NCI-H2171 (cell line): ENCODE measurements at regions not wholly inside any gene's neighbourhood (a gene's known extent, or its start where the extent isn't known, plus 50 kb on each side); places are given as distances from the start of the nearest gene placed in this dataset.
"Not testable (repeated sequence)": the region's sequence is repeated elsewhere in the genome, so short reads cannot be mapped to it uniquely, and the experiment has no call there.

ENCODE experiments used
- DNase-seq: peaks from one replicate; lab custom pipeline; 2025; lab: John Stamatoyannopoulos, UW

DNA sequence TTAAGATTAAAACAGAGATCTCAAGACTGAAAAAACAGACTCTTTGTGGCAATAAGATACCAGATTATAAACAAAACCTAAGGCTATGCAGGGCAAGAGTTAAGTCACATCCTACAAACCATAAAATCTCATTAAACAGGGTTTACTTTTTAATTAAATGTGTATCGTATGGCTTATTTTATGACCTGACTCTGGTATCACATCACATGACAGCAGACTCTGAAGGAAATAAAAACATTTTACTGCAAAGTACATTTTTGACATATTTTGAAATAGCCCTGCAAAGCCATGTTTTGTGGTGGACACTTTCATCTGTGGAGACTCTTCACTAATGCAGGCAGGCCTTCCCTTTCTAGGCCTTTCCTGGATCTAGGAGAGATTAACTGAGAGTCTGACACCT lies 327.6 kb upstream of the CLEC14A start:
- no peak for DNase-seq

DNA sequence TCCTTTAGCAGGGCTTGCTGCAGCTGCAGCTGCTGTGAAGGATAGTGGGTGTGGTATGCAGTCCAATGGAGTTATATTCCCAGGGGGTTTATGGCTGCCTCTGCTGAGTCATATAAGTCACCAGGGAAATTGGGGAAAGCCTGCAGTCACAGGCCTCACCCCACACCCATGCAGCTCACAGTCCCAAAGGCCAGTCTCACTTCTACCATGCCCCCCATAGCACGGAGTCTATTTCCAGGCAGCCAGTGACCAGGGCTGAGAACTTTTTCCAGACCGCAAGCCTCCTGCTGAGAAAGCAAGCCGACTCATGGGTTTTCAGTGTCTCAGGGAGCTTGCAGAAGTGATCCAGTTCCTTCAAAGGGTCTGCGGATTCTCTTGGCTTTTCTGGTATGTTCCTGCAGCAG lies 322.4 kb upstream of the CLEC14A start:
- DNase-seq = no peak

DNA sequence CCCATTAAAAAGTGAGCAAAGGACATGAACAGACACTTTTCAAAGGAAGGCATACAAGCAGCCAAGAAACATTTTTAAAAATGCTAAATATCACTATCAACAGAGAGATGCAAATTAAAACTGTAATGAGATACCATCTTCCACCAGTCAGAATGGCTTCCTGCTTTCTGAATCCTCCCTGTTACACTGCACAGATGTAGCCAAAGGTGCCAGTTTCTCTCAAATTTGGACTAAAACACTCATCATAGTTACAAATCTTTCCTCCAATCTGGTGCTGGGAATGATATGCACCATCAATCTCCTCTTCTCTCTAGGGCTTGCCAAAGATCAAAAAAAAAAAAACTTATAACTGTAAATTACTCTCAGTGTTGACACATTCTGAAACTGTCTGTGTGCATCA lies 311.8 kb upstream of the CLEC14A start:
- DNase-seq = no peak

DNA sequence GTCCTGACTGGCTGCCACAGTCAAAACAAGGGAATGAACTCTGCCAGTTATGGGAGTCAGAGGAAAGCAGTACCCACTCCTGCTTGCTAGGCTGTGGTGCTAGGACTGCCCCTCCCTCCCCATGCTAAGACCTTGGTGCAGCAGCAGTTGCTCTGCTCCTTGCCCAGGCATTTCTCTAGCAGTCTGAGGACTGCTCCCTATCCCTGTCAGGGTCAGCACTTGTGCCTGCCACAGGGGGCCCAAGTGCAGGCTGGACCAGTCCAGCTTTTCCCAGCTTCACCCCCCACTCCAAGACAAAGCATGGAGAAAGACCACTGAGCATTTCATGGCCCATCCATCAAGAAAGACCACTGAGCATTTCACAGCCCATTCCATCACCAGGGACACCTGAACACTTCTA lies 305.8 kb upstream of the CLEC14A start:
- DNase-seq = no peak

DNA sequence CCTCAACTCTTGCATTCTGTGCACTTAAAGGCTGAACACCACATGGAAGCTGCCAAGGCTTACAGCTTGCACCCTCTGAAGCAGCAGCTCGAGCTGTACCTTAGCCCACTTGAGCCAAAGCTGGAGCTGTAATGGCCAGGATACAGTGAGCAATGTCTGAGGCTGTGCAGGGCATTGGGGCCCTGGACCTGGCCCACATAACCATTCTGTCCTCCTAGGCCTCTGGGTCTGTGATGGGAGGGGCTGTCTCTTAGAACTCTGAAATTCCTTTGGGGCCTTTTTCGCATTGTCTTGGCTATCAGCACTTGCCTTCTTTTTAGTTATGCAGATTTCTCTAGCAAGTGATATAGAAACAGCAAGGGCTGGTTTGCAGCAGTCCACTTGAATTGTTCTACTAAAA lies 303.8 kb upstream of the CLEC14A start:
- no peak for DNase-seq

DNA sequence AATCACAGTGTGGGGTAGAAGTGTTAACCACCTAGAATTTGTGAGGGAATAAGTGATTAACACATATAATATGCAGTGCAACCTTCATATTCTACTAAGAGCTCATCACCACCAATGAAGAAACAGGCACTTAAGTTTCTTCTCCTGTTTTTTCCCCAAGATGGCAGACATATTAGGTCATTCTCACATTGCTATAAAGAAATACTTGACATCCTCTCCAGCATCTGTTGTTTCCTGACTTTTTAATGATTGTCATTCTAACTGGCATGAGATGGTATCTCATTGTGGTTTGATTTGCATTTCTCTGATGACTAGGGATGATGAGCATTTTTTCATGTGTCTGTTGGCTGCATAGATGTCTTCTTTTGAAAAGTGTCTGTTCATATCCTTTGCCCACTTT lies 301.5 kb upstream of the CLEC14A start:
- not testable (repeated sequence) for DNase-seq

DNA sequence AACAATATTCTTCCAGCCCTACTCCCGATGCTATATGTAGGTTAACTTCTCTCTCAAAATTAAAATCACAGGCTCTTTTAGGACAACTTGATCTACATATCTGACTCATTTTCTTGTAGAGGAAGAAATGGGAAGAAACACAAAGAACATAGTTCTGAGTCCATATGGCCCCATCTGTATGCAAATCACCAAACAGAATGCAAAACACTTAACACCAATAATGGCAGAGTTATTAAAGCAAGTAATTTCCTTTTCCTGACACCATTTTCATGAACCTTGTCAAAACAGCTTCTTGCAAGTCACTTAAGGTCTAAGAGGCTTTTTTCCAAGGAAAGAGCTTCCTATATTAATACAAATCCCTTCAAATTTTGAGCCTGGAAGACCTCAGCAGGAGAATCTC lies 300.4 kb upstream of the CLEC14A start:
- DNase-seq = no peak

DNA sequence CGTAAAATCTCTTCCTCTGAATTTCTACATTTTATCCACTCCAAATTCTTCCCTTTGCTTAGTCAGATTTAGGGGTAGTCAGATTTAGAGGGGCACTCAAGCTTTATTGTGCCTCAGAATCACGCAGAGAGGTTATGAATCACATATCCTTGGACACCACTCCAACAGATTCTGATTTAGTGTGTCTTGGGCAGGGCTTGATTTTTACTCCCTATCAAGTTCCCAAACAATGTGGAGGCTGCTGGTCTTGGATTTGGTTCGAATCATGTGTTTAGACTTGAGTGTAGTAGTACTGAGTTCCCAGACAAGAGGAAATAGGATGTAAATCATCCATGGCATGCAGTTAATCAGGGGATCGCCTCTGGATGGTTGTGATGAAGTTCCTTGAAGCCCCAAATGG lies 298.1 kb upstream of the CLEC14A start:
- DNase-seq = no peak

DNA sequence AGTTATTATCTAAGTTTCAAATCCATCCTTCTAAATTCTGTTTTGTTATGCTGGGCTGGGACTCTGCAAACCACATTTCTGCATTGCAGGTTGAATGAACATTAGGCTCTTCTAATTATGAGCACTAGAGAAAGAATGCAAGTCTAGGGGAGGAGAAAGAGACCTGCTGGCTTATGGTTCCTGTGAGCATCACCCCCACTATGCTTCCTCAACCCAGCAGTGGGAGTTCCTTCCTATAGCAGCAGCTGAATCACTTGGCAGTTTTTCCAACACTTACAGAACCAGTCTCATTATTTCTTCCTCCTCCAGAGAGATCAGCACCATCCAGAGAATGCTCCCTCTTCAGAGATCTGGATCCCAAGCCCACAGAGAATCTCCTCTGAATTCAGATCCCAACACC lies 297.7 kb upstream of the CLEC14A start:
- DNase-seq = no peak

DNA sequence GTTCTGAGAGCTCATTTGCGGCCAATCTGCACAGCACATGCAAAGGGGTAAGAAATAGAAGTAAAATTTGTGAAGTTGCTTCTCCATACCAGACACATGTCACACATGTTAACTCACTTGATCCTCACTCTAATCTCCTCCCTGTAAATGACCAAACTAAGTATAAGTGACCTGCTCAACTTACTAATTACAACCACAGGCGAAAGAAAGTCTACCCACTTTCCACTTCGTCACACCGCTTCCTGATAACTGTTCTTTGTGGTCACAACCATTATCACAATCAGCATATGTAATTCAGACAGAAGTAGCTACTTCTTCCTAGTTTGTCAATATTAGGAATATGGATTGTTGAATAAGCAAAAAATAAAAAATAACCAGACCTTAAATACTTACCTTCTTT lies 293.7 kb upstream of the CLEC14A start:
- DNase-seq = no peak

DNA sequence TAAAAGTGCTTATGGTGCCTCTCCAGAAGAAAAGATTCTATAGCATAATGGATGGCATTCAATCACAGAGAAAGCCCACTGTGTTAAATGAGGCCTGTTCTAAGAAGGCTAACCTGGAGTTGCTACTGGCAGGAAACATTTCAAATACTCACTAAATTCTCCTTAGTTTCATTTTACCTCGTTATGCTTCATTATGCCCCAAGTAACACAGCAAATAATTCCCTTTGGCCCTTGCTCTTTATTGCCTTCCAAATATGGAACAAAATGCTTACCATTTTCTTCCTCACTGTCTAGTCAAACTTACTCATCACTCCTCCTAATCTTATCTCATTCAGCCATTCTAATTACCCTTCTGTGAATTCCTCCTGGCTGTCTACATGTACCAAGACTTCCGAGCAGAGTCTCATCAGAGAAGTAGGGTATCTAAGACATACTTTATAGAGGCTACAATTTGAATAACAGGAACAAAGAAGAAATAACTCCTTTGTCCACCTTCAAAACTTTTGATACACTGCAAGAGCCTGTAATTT lies 292.1 kb upstream of the CLEC14A start:
- no peak for DNase-seq

DNA sequence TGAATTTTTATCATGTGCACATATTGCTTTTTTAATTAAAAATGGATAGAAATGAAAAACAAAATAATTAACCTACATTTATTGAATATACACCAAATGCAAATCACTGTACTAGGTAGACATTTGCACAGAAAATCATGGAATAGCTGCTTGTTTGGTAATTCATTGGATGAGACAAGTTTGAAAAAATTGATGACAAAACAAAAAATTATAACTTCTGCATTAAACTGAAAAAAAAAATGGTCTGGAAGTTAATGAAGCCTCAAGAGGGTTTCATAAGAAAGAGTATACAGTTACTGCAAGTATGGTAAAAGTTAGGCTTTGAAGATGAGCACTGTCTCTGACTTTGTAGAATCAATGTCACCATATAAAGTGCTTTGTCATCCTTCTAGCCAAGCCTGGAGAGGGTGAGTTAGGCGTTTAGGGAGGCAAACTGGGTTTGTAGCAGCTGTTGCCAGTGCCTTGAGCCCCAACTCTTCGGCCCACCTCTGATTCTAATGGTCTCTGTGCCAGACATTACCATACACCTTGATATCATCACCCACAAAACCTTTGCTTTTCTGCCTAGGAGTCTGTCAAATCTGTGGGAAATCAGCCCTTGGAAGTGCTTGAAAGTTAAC lies 291.1 kb upstream of the CLEC14A start:
- no peak for DNase-seq

DNA sequence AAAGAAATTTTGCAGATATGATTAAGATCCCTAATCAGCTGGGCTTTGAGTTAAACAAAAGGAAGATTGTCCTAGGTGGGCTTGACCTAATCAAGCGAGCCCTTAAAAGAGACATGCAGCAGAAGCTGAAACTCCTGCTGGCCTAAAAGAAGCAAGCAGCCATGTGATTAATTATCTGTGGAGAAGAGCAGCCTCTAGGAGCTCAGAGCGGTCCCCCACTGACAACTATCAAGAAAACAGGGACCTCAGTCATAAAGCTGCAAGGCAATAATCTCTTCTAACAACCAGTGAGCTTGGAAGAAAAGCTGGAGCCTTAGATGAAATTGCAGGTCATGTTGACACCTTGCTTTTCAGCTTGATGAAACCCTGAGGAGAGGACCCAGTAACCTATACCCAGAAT lies 288.9 kb upstream of the CLEC14A start:
- no peak for DNase-seq

DNA sequence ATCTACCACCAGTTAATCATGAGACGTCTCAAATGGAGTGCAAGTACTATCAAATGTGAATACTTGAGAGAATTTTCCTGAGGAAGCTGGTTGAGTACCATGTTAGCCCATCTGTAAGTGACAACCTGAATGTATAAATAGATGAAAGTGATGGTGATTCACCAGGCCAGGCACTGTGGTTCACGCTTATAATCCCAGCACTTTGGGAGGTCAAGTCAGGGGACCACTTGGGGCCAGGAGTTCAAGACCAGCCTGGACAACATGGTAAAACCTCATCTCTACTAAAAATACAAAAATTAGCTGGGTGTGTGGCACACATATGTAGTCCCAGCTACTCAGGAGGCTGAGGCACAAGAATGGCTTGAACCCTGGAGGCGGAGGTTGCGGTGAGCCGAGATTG lies 288.0 kb upstream of the CLEC14A start:
- DNase-seq = not testable (repeated sequence)

DNA sequence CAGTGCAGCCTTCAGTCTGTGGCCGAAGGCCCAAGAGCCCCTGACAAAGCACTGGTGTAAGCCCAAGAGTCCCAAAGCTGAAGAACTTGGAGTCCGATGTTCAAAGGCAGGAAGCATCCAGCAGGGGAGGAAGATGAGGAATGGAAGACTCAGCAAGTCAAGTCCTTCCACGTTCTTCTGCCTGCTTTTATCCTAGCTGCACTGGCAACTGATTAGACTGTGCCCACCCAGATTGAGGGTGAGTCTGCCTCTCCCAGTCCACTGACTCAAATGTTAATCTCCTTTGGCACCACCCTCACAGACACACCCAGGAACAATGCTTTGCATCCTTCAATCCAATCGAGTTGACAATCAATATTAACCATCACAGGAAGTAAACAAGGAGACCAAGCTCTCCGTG lies 282.2 kb upstream of the CLEC14A start:
- not testable (repeated sequence) for DNase-seq

DNA sequence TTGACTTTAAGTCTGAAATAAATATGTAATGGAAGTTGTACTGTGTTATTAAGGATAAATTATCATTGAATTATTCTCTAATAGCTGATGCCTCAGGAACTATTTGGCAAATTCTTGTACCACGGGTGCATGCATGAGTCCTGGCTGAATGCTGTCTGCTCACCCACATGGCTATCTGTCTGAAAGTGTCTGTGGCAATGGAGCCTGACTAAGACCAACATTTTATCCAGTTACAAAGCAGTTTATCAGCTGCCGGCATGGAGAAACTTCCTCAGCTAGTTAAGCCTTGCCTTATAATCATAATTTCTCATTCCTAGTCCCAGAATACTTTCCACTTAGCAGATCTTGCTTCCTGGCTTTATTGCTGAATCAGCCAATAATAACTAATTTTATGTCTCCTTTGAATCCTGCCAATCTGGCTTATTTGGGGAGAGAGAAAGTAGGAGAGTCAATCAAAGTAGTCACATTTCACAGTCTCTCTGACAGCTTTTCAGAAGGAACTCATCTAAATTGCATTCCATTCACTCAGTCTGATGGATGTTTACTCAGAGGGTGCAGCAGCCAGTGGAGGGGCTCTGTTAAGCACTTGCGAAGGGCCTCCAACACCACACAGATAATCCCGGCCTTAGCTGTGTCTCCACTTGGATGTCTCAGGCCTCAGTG lies 280.6 kb upstream of the CLEC14A start:
- DNase-seq = no peak

DNA sequence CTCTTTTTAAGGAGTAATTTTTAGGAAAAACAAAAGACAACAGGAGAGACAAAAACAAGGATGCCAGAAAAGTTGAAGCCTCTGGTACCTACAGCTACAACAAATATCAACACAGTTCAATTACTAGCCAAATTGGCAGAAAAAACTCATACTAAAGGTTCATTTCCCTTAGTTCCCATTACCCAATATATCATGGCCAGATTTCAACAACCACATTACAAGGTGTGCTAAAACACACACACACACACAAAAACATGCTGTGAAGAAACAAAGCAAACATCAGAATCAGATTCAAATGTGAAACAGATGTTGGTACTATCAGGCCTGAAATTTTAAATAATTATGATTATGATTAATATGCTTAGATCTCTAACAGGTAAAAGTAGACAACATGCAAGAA lies 272.7 kb upstream of the CLEC14A start:
- DNase-seq = no peak

DNA sequence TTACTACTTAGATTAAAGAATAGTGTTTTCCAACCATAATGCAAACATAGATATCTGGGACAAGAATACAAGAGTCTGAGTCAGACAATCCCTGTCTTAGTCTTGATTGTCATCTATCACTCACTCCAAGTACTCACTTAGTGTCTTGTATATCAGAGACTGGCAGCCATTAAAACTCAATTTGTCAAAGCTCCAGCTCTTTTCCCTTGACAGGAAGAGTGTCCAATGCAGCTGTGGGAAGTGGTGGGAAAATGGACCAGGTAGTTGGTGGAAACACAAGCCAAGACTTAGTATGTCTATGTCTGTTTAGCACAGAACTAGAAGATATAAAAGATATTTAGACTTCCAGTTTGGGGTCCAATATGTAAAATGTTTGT lies 271.6 kb upstream of the CLEC14A start:
- no peak for DNase-seq

DNA sequence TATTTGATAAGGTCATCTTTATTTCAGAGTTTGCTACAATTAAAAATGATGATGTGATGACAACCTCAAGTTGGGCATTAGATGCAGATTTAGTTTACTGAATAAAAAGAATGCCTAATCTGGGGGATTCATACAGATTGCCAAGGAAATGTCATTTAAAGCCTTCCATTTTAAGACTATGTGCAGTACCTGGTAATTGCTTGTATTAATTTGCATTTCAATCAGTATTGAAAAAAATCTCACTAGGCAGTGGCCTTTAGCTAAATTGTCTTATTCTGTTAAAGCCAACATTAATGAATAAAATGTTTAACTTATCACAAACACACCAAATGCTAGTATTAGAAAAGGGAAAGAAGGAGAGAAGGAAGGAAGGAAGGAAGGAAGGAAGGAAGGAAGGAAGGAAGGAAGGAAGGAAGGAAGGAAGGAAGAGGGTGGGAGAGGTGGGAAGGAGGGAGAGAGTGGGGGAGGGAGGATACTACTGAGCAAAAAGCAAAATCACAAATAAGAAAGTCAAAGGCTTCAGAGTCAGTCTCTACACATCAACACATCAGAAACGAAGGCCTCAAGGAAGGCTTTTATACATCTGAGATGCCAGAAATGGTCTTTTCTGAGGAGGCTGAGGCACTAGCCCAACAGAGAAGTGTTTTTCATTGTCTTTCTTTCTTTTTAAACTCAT lies 271.1 kb upstream of the CLEC14A start:
- DNase-seq = no peak

DNA sequence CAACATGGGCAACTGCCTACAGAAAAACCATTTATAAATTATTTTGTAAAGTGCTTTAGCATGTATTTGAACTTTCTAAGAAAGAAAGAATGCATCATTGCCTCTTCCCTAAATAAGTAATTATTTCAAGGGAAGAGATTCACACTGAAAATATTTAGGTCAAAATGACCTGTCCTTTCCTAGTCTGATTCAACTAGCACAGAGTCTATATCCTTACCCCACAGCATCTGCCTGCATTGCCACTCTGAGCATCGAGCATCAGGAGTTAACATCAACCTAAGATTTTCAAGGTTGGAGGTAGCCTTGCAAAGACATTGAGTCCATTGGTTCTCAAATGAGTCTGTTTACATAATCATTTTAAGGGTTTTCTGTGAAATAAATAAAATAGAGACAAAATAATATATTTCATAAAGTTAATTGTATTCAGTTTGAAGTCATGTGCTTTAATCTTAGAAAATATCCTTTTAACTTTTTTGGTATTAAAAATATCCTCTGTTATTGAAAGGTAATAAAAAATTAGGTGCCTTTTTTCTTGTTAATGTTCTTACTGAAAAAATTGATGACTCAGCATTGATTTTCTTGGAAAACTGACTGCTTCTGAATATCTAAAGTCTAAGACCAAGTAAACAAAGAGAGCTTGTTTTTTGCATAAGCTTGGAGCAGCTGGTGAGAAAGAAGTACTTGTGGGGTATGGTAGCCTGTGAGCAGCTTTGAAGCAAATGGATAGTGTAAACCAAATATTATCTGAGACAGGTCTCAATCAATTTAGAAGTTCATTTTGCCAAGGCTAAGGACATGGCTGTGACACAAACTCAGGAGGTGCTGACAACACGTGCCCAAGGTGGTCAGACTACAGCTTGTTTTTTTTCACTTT lies 269.0 kb upstream of the CLEC14A start:
- no peak for DNase-seq

DNA sequence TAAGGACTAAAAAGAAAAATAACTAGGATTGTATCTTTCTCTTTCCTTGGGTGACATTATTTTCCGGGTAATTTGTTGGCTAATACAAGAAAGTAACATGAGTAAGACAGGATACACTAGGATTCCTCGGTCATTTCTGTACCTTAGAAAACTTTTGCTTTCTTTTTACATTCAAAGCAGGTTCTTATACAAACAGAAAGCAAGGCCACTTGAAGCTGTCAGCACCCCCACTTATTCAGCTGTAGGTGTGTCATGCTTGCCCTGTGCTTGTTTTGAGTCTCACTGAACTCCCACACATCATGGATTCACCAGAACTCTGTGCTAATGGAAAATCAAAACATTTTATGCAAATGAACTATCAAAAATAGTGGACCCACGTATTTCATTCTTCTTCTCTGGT lies 266.8 kb upstream of the CLEC14A start:
- DNase-seq = no peak

DNA sequence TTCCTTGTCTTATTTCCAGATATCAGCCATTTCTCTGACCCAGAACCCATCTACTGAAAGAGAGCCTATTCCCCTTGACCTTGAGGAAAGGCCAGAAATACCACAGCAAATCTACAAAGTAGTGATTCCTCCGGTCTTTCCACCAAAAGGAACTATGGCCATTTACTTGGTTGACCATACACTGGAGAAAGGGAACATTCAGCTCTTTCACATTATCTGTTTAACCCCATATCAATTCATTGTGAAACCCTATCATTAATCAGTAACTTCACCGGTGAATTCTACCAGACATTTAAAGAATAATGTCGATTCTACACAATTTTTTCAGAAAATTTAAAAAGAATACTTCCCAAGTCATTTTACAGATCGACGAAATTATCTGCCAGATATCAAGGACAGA lies 265.7 kb upstream of the CLEC14A start:
- no peak for DNase-seq

DNA sequence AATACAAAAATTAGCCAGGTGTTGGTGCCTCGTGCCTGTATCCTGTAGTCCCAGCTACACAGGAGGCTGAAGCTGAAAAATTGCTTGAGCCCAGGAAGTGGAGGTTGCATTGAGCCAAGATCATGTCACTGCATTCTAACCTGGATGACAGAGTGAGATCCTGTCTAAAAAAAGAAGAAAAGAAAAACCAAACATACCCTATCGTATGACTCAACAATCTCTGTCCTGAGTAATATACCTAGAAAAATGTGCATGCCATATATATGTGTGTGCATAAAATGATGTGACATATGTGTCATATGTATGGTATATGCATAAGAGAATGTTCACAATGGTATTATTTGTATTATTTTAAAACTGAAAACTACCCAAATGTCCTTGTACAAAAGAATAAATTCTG lies 261.5 kb upstream of the CLEC14A start:
- DNase-seq = no peak
